KOPT-K1 (cell line): ENCODE measurements at regions not wholly inside any gene's neighbourhood (a gene's known extent, or its start where the extent isn't known, plus 50 kb on each side); places are given as distances from the start of the nearest gene placed in this dataset.

ENCODE experiments used
- H3K27ac ChIP-seq: fragments of 200-600 bp; sonication (generic); 2 replicates; pipeline ENCODE4 v1.5.1; 2016; ENCODE audit warnings: antibody characterized with exemption, mild to moderate bottlenecking, low read depth, low read length; ENCODE audit not compliant: poor library complexity, severe bottlenecking
- H3K36me3 ChIP-seq: fragments of 200-600 bp; sonication (generic); 2 replicates; pipeline ENCODE4 v1.5.1; 2017; ENCODE audit warnings: antibody characterized with exemption, mild to moderate bottlenecking, low read length, moderate library complexity; ENCODE audit not compliant: insufficient read depth
- H3K9me3 ChIP-seq: fragments of 200-600 bp; sonication (generic); 2 replicates; pipeline ENCODE4 v1.5.1; 2017; ENCODE audit warnings: antibody characterized with exemption, low read length, mild to moderate bottlenecking; ENCODE audit not compliant: insufficient read depth, poor library complexity, severe bottlenecking

DNA sequence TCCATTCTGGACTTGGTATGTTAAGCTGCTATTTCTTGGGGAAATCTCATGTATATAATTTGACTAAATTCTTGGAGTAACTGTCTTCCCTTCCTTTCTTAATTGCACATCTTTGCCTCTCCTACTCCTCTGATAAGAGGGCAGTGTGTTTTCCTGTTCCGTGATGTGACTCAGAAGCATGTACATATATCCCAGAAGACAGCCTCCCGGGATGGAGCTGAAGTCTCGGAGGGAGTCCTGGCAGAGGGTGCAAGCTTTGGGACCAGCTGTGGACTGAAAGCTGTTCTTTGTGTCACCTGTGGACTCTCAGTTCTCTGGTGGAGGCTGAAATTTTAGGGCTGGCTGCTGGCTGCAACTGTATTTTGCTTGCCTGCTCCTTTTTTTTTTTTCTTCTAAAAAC, 54.7 kb upstream of the MGAT5 start:
- no peak overlapping the region for H3K27ac ChIP-seq
- no peaks in the 10 kb centered on the region for H3K9me3 ChIP-seq
- H3K36me3 ChIP-seq = no peaks in the 10 kb centered on the region

DNA sequence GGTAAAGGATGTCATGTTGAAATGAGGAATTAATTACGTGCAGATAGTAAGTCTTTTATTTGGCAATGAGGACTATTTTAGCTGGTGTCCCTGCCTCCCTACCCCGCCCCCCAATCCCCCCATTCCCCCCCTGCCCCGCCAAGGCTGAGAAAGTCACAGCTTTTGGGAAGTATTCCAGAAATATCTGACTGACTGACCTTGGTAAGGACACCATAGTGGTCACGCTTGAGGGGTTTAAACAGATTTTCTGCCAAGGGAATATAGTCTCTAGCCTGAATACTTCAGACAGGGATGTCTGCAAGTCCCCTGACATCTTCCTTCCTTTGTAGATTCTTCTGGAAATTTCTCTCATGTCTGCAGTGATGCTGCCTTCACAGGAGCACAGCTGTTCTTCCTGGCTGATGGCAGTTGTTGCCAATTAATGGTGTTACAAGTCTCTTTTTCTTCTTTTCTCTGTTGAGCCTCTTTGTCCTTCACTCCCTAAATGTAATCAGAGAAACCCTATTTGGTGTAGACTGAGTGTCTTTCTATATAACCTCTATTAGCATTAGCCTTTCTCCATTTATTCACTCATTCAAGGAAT, 53.7 kb upstream of the MGAT5 start:
- H3K36me3 ChIP-seq = no peaks in the 10 kb centered on the region
- H3K27ac ChIP-seq = no peak overlapping the region
- H3K9me3 ChIP-seq = no peaks in the 10 kb centered on the region

DNA sequence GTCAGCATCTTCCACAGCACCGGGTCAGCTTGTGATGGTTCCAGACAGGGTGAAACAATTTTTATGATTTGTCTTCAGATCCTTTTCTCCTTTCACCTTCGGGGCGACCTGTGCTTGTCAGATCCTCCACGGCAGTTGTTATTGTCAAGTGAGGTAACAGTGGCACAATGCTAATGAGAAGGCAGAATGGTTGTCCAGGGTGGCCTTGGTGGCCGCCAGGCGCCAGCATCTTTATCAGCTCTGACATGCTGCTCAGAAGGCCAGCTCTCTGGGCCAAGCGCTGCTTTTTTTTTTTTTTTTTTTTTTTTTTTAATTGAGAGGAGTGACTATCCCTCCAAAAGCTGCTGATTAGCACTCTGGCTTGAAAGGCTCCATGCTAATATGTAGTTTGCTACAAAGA, 52.3 kb upstream of the MGAT5 start:
- no peak overlapping the region for H3K27ac ChIP-seq
- H3K36me3 ChIP-seq = no peaks in the 10 kb centered on the region
- H3K9me3 ChIP-seq = no peaks in the 10 kb centered on the region

DNA sequence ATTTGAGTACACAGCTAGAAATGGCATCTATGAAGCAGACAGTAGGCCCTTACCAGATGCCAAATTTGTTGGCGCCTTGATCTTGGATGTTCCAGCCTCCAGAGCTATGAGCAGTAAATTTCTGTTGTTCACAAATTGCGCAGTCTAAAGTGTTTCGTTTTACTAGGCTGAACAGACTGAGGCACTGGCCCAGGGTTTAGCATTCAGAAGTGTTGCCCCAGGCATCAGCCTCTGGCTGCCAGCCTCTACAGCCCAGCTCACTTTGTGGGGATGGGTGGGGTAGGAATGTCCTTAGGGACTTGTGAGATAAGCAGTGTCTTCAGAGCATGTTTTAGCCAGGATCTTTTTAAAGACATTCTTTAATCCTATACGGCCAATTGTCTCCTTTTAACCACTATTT, 51.5 kb upstream of the MGAT5 start:
- no peak overlapping the region for H3K27ac ChIP-seq
- no peaks in the 10 kb centered on the region for H3K9me3 ChIP-seq
- H3K36me3 ChIP-seq = no peaks in the 10 kb centered on the region

DNA sequence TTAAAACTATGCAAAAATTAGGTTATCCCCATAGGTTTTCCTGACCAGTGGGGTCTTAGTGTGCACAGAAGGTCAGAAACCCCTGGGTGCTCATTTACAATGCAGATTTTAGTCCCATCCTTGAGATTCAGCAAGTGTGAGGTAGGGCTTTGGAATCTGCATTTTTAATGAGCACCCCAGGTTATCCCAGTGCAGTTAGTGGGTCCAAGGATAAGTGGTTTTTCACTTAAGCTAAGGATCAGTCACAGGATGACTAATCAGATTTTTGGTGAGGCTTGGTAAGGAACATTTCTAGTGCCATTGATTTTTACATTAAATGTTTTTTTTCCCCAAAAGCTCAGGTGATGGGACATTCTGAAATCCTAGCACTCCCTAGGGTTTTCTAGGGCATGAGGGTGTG, 50.7 kb upstream of the MGAT5 start:
- Histone ChIP-seq H3K36me3 (no peaks in the 10 kb centered on the region), H3K27ac (no peak overlapping the region), H3K9me3 (no peaks in the 10 kb centered on the region)
